ENCODE measurements at regions not wholly inside any gene's neighbourhood (a gene's known extent, or its start where the extent isn't known, plus 50 kb on each side); places are given as distances from the start of the nearest gene placed in this dataset.

DNA sequence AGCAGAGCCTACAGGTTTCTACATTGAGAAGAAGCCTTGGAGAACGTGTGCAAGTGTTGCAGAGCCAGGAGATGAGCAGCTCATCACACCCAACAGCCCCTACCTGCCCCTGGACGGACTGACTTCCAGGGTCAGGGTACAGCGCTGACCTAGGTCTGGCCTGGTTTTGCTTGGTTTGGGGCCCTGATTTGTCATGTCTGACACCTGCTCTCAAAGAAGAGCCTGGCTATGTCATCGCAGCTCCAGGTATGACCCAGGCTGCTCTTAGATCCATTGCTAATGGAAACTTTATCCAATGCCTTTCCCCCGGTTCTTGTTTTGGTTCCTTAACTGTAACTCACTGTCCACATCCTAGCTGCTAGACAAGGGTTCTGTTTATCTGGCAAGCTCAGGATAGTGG lies 149.5 kb downstream of the CXCL12 start:
- Histone ChIP-seq H3K4me3 (ENCODE audit: low read depth, low read length) (no peak overlapping the region), H3K9me3 (ENCODE audit: control insufficient read depth, insufficient read depth, low read length) (peaks cover 4% of the 10 kb centered on the region; the same call in 1 of the 2 replicates), H3K27ac (ENCODE audit: low read depth, low read length) (no peak overlapping the region), H3K27me3 (ENCODE audit: control insufficient read depth, insufficient read depth, low read length) (no peaks in the 10 kb centered on the region)
- POLR2A ChIA-PET, result no interaction called here
- CTCF ChIA-PET, result no interaction called here
- TF ChIP-seq, protein P1, sequence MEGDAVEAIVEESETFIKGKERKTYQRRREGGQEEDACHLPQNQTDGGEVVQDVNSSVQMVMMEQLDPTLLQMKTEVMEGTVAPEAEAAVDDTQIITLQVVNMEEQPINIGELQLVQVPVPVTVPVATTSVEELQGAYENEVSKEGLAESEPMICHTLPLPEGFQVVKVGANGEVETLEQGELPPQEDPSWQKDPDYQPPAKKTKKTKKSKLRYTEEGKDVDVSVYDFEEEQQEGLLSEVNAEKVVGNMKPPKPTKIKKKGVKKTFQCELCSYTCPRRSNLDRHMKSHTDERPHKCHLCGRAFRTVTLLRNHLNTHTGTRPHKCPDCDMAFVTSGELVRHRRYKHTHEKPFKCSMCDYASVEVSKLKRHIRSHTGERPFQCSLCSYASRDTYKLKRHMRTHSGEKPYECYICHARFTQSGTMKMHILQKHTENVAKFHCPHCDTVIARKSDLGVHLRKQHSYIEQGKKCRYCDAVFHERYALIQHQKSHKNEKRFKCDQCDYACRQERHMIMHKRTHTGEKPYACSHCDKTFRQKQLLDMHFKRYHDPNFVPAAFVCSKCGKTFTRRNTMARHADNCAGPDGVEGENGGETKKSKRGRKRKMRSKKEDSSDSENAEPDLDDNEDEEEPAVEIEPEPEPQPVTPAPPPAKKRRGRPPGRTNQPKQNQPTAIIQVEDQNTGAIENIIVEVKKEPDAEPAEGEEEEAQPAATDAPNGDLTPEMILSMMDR (IDR thresholded peaks at IDR 0.05; ENCODE audit: low read depth, low read length), result no peak
- no peak for DNase-seq (ENCODE audit: low read depth, low spot score)

- no peak overlapping the region for H3K27ac ChIP-seq (ENCODE audit: low read depth, low read length)
- no peak overlapping the region for H3K4me3 ChIP-seq (ENCODE audit: low read depth, low read length)
- TF ChIP-seq, protein P1 (IDR thresholded peaks at IDR 0.05; ENCODE audit: low read depth, low read length), result no peak
- no peaks in the 10 kb centered on the region for H3K27me3 ChIP-seq (ENCODE audit: control insufficient read depth, insufficient read depth, low read length)
- ChIA-PET POLR2A (no interaction called here), CTCF (no interaction called here)
- DNase-seq (ENCODE audit: low read depth, low spot score), result no peak
- H3K9me3 ChIP-seq (ENCODE audit: control insufficient read depth, insufficient read depth, low read length), result peaks cover 4% of the 10 kb centered on the region; the same call in 1 of the 2 replicates
Measured at GRCh38 chr10:44234483-44234875, 150.4 kb downstream of the CXCL12 start.

- ChIA-PET CTCF (no interaction called here), POLR2A (no interaction called here)
- peak; percentile 43 for DNase-seq (ENCODE audit: low read depth, low spot score)
- Histone ChIP-seq H3K9me3 (ENCODE audit: control insufficient read depth, insufficient read depth, low read length) (peaks cover 4% of the 10 kb centered on the region; the same call in 1 of the 2 replicates), H3K27me3 (ENCODE audit: control insufficient read depth, insufficient read depth, low read length) (no peaks in the 10 kb centered on the region), H3K27ac (ENCODE audit: low read depth, low read length) (no peak overlapping the region), H3K4me3 (ENCODE audit: low read depth, low read length) (no peak overlapping the region)
- TF ChIP-seq, protein P1 (IDR thresholded peaks at IDR 0.05; ENCODE audit: low read depth, low read length), result no peak
Measured at GRCh38 chr10:44233561-44234482, 151.1 kb downstream of the CXCL12 start.

DNA sequence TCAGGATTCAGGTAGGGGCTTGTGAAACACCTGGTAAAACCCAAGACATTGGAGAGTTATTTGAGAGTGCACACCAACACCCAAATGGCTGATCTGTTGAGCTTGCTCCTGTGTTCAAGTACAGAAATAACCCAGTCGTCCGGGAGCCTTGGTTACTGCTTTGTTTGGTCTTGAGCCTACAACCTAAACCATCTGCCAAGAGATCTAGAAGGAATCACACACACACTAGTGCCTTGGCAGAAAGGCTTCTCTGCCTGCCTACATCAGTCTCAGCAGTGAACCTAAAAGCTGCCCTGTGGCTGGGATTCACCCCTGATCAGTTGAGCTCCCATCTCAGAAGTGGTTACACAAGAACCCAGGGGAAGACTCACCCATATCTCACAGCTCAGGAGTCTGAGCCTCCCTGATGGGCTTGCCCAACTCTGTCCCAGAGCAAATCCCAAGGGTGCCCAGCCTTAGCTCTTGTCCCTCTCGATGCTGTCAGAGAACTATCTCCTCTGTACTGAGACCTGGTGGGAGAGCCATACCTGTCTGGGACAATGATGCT lies 167.6 kb downstream of the CXCL12 start:
- TF ChIP-seq, protein P1 (IDR thresholded peaks at IDR 0.05; ENCODE audit: low read depth, low read length), result no peak
- Histone ChIP-seq H3K9me3 (ENCODE audit: control insufficient read depth, insufficient read depth, low read length) (peaks cover 6% of the 10 kb centered on the region; the same call in 1 of the 2 replicates), H3K27ac (ENCODE audit: low read depth, low read length) (no peak overlapping the region), H3K4me3 (ENCODE audit: low read depth, low read length) (no peak overlapping the region), H3K27me3 (ENCODE audit: control insufficient read depth, insufficient read depth, low read length) (peaks cover 2% of the 10 kb centered on the region)
- POLR2A ChIA-PET, result no interaction called here
- CTCF ChIA-PET, result no interaction called here
- DNase-seq (ENCODE audit: low read depth, low spot score), result no peak

- Histone ChIP-seq H3K27me3 (ENCODE audit: control insufficient read depth, insufficient read depth, low read length) (peaks cover 2% of the 10 kb centered on the region), H3K4me3 (ENCODE audit: low read depth, low read length) (no peak overlapping the region), H3K27ac (ENCODE audit: low read depth, low read length) (no peak overlapping the region), H3K9me3 (ENCODE audit: control insufficient read depth, insufficient read depth, low read length) (peaks cover 6% of the 10 kb centered on the region; the same call in 1 of the 2 replicates)
- TF ChIP-seq, protein P1 (IDR thresholded peaks at IDR 0.05; ENCODE audit: low read depth, low read length), result no peak
- CTCF ChIA-PET, result no interaction called here
- no peak for DNase-seq (ENCODE audit: low read depth, low spot score)
- POLR2A ChIA-PET, result no interaction called here
Measured at GRCh38 chr10:44216073-44216472, 168.8 kb downstream of the CXCL12 start.
